MM.1S (cell line): ENCODE measurements at regions not wholly inside any gene's neighbourhood (a gene's known extent, or its start where the extent isn't known, plus 50 kb on each side); places are given as distances from the start of the nearest gene placed in this dataset.

ENCODE experiments used
- DNase-seq: peaks from one replicate; pipeline ENCODE4 v3.0.0-alpha.2; 2015
- H2AFZ ChIP-seq: fragments of 300-600 bp; sonication (generic); 2 replicates; pipeline ENCODE4 v1.6.0; 2016; ENCODE audit warnings: antibody characterized with exemption, low read length
- H3F3A ChIP-seq: fragments of 300-600 bp; sonication (generic); 2 replicates; pipeline ENCODE4 v1.6.1; 2016; ENCODE audit warnings: mild to moderate bottlenecking, antibody characterized with exemption, low read length, moderate library complexity, mixed read lengths; ENCODE audit not compliant: insufficient read depth
- H3K27ac ChIP-seq: fragments of 300-600 bp; sonication (generic); 2 replicates; pipeline ENCODE4 v1.5.1; 2016; ENCODE audit warnings: mild to moderate bottlenecking, low read length
- H3K27me3 ChIP-seq: fragments of 300-600 bp; sonication (generic); replicated peaks from 2 replicates; pipeline ENCODE4 v1.6.0; 2016; ENCODE audit warnings: low read length; ENCODE audit not compliant: insufficient read depth
- H3K36me3 ChIP-seq: fragments of 300-600 bp; sonication (generic); replicated peaks from 2 replicates; pipeline ENCODE4 v1.6.1; 2016; ENCODE audit warnings: mild to moderate bottlenecking, low read length, mixed read lengths; ENCODE audit not compliant: insufficient read depth
- H3K4me1 ChIP-seq: fragments of 300-600 bp; sonication (generic); 2 replicates; pipeline ENCODE4 v1.6.1; 2016; ENCODE audit warnings: low read length, mixed read lengths
- H3K4me2 ChIP-seq: fragments of 300-600 bp; sonication (generic); 2 replicates; pipeline ENCODE4 v1.6.0; 2016; ENCODE audit warnings: low read depth, low read length
- H3K4me3 ChIP-seq: fragments of 300-600 bp; sonication (generic); 2 replicates; pipeline ENCODE4 v1.5.1; 2016; ENCODE audit warnings: low read length, mixed read lengths
- H3K79me2 ChIP-seq: fragments of 300-600 bp; sonication (generic); 2 replicates; pipeline ENCODE4 v1.6.1; 2016; ENCODE audit warnings: mixed run types, low read length, mixed read lengths
- H3K9ac ChIP-seq: fragments of 300-600 bp; sonication (generic); 2 replicates; pipeline ENCODE4 v1.6.1; 2016; ENCODE audit warnings: low read length, mixed read lengths
- H3K9me2 ChIP-seq: fragments of 300-600 bp; sonication (generic); replicated peaks from 2 replicates; pipeline ENCODE4 v1.6.1; 2016; ENCODE audit warnings: mild to moderate bottlenecking, low read length, mixed read lengths; ENCODE audit not compliant: insufficient read depth
- H3K9me3 ChIP-seq: fragments of 300-600 bp; sonication (generic); replicated peaks from 2 replicates; pipeline ENCODE4 v1.6.1; 2016; ENCODE audit warnings: mild to moderate bottlenecking, low read length, mixed read lengths; ENCODE audit not compliant: insufficient read depth
- H4K20me1 ChIP-seq: fragments of 300-600 bp; sonication (generic); 2 replicates; pipeline ENCODE4 v1.6.1; 2016; ENCODE audit warnings: mild to moderate bottlenecking, low read length, moderate library complexity, mixed read lengths; ENCODE audit not compliant: insufficient read depth
- CTCF ChIP-seq: fragments of 300-600 bp; sonication (generic); IDR thresholded peaks from 2 replicates; pipeline ENCODE4 v1.5.1; 2016; ENCODE audit warnings: antibody characterized with exemption, low read length, mixed read lengths
- EZH2 ChIP-seq: fragments of 300-600 bp; sonication (generic); optimal IDR thresholded peaks from 2 replicates; pipeline ENCODE3; 2017; ENCODE audit warnings: low read depth, mild to moderate bottlenecking, antibody characterized with exemption, low read length, mixed read lengths
- EZH2phosphoT487 ChIP-seq: fragments of 300-600 bp; sonication (generic); IDR thresholded peaks from 2 replicates; pipeline ENCODE4 v1.6.1; 2018; ENCODE audit warnings: antibody characterized with exemption, low read length

GRCh38 chr11:134584001-134584561 lies 172.0 kb upstream of the B3GAT1 start:
- TF ChIP-seq EZH2 (no peak), EZH2phosphoT487 (no peak), CTCF (no peak)
- Histone ChIP-seq H3K27me3 (no peaks in the 10 kb centered on the region), H3K9me2 (no peaks in the 10 kb centered on the region), H3K27ac (peak overlapping the region; percentile 62; the same call in 1 of the 2 replicates), H3K4me2 (peak overlapping the region; percentile 32; the same call in 1 of the 2 replicates), H2AFZ (no peak overlapping the region), H3K36me3 (no peaks in the 10 kb centered on the region), H3K79me2 (no peaks in the 10 kb centered on the region), H3K4me3 (no peak overlapping the region), H3F3A (0 out of 2 replicates have a peak, but pooled peaks cover 3% of the 10 kb centered on the region), H3K9me3 (no peaks in the 10 kb centered on the region), H3K9ac (no peak overlapping the region), H4K20me1 (no peaks in the 10 kb centered on the region), H3K4me1 (peaks cover 16% of the 10 kb centered on the region; the same call in 1 of the 2 replicates)
- no peak for DNase-seq

GRCh38 chr11:134583397-134583990 lies 171.5 kb upstream of the B3GAT1 start:
- no peaks in the 10 kb centered on the region for H3K27me3 ChIP-seq
- H4K20me1 ChIP-seq: no peaks in the 10 kb centered on the region
- no peaks in the 10 kb centered on the region for H3K36me3 ChIP-seq
- TF ChIP-seq EZH2 (no peak), CTCF (no peak), EZH2phosphoT487 (no peak)
- 0 out of 2 replicates have a peak overlapping the region, but pooled peaks have one; percentile 27 for H2AFZ ChIP-seq
- peak overlapping the region; percentile 62; the same call in 1 of the 2 replicates for H3K27ac ChIP-seq
- DNase-seq: no peak
- H3K4me3 ChIP-seq: no peak overlapping the region
- no peaks in the 10 kb centered on the region for H3K79me2 ChIP-seq
- no peak overlapping the region; the same call in 1 of the 2 replicates for H3K9ac ChIP-seq
- no peaks in the 10 kb centered on the region for H3K9me3 ChIP-seq
- no peaks in the 10 kb centered on the region for H3K9me2 ChIP-seq
- 0 out of 2 replicates have a peak, but pooled peaks cover 3% of the 10 kb centered on the region for H3F3A ChIP-seq
- peaks cover 16% of the 10 kb centered on the region; the same call in 1 of the 2 replicates for H3K4me1 ChIP-seq
- peak overlapping the region; percentile 32; the same call in 1 of the 2 replicates for H3K4me2 ChIP-seq

GRCh38 chr11:134582770-134583095 lies 170.7 kb upstream of the B3GAT1 start:
- DNase-seq: no peak
- H3K9ac ChIP-seq: no peak overlapping the region

More at GRCh38 chr11:134582770-134583095, 170.7 kb upstream of the B3GAT1 start:
- no peaks in the 10 kb centered on the region for H3K9me2 ChIP-seq
- H3K9me3 ChIP-seq: no peaks in the 10 kb centered on the region
- H3K27ac ChIP-seq: no peak overlapping the region; the same call in 1 of the 2 replicates
- no peaks in the 10 kb centered on the region for H3K27me3 ChIP-seq
- TF ChIP-seq EZH2 (no peak), EZH2phosphoT487 (no peak), CTCF (no peak)
- peaks cover 16% of the 10 kb centered on the region; the same call in 1 of the 2 replicates for H3K4me1 ChIP-seq
- H3K36me3 ChIP-seq: no peaks in the 10 kb centered on the region
- no peaks in the 10 kb centered on the region for H3K79me2 ChIP-seq
- no peak overlapping the region for H3K4me2 ChIP-seq
- H4K20me1 ChIP-seq: no peaks in the 10 kb centered on the region
- H3K4me3 ChIP-seq: no peak overlapping the region
- no peak overlapping the region for H2AFZ ChIP-seq
- 0 out of 2 replicates have a peak, but pooled peaks cover under 1% of the 10 kb centered on the region for H3F3A ChIP-seq
